OCI-LY3 (cell line): ENCODE measurements at regions not wholly inside any gene's neighbourhood (a gene's known extent, or its start where the extent isn't known, plus 50 kb on each side); places are given as distances from the start of the nearest gene placed in this dataset.

ENCODE experiments used
- H2AFZ ChIP-seq: fragments of 200-600, 300-600 bp; shearing (Covaris generic); 2 replicates; pipeline ENCODE4 v1.6.0; 2014; ENCODE audit warnings: antibody characterized with exemption, low read depth, low read length
- H3K27ac ChIP-seq: fragments of 200-600, 300-600 bp; sonication (generic); 2 replicates; pipeline ENCODE4 v1.5.1; 2014; ENCODE audit warnings: mild to moderate bottlenecking, low read length, moderate library complexity, mixed read lengths
- H3K27me3 ChIP-seq: fragments of 200-600, 300-600 bp; sonication (generic); 2 replicates; pipeline ENCODE4 v1.6.1; 2014; ENCODE audit warnings: low read depth, low read length, mixed read lengths
- H3K36me3 ChIP-seq: fragments of 200-600, 300-600 bp; sonication (generic); replicated peaks from 2 replicates; pipeline ENCODE3; 2014; ENCODE audit warnings: low read depth, low read length, mixed read lengths
- H3K4me1 ChIP-seq: fragments of 300-600, 200-600 bp; sonication (generic); 2 replicates; pipeline ENCODE4 v1.6.1; 2014; ENCODE audit warnings: low read length, mixed read lengths
- H3K4me2 ChIP-seq: fragments of 200-600, 300-600 bp; sonication (generic); 2 replicates; pipeline ENCODE4 v1.6.1; 2014; ENCODE audit warnings: low read length, mixed read lengths
- H3K4me3 ChIP-seq: fragments of 300-600, 200-600 bp; sonication (generic); 2 replicates; pipeline ENCODE4 v1.5.1; 2014; ENCODE audit warnings: antibody characterized with exemption, mild to moderate bottlenecking, low read length, moderate library complexity
- H3K79me2 ChIP-seq: fragments of 300-600, 200-600 bp; shearing (Covaris generic); 2 replicates; pipeline ENCODE4 v1.6.1; 2014; ENCODE audit warnings: mild to moderate bottlenecking, low read length, mixed read lengths
- H3K9ac ChIP-seq: fragments of 300-600, 200-600 bp; shearing (Covaris generic); 2 replicates; pipeline ENCODE4 v1.6.0; 2014; ENCODE audit warnings: mild to moderate bottlenecking, low read length, moderate library complexity
- H3K9me3 ChIP-seq: fragments of 200-600, 300-600 bp; shearing (Covaris generic); 2 replicates; pipeline ENCODE4 v1.6.1; 2014; ENCODE audit warnings: low read length, mixed read lengths; ENCODE audit not compliant: insufficient read depth
- H4K20me1 ChIP-seq: fragments of 200-600, 300-600 bp; sonication (generic); 2 replicates; pipeline ENCODE4 v1.6.1; 2016; ENCODE audit warnings: low read length, mixed read lengths; ENCODE audit not compliant: insufficient read depth
- EZH2phosphoT487 ChIP-seq: fragments of 200-600 bp; shearing (Covaris generic); IDR thresholded peaks from 2 replicates; pipeline ENCODE4 v1.6.1; 2018; ENCODE audit warnings: antibody characterized with exemption, mixed run types, low read depth
- TF ChIP-seq, protein P1 (sequence below): fragments of 200-600, 300-600 bp; sonication (generic); IDR thresholded peaks from 2 replicates; pipeline ENCODE4 v1.5.1; 2014; ENCODE audit warnings: antibody characterized with exemption, low read length, low read depth

DNA sequence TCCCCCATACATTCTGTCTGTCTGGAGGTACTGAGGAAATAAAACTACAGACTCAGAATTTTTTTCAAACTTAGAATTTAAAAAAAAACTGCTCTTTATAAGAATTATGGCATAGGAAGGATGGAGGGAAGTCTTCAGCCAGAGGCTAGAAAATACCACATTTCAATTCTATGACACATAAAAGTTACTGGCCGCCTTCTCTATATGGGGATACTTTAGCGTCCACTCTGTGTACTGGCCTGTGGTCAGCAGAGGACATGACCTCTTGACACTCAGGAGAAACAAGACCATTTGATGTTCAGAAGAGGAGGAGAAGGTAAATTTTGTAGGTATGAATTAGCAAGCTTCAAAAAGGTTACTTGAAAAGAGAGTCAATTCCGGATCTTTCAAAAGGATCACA lies 417.4 kb downstream of the MFSD1 start:
- H3K4me2 ChIP-seq, result no peak overlapping the region
- no peak overlapping the region for H2AFZ ChIP-seq
- no peaks in the 10 kb centered on the region for H3K79me2 ChIP-seq
- H3K4me3 ChIP-seq, result no peak overlapping the region
- no peaks in the 10 kb centered on the region for H3K9me3 ChIP-seq
- TF ChIP-seq EZH2phosphoT487, result no peak
- TF ChIP-seq, protein P1, sequence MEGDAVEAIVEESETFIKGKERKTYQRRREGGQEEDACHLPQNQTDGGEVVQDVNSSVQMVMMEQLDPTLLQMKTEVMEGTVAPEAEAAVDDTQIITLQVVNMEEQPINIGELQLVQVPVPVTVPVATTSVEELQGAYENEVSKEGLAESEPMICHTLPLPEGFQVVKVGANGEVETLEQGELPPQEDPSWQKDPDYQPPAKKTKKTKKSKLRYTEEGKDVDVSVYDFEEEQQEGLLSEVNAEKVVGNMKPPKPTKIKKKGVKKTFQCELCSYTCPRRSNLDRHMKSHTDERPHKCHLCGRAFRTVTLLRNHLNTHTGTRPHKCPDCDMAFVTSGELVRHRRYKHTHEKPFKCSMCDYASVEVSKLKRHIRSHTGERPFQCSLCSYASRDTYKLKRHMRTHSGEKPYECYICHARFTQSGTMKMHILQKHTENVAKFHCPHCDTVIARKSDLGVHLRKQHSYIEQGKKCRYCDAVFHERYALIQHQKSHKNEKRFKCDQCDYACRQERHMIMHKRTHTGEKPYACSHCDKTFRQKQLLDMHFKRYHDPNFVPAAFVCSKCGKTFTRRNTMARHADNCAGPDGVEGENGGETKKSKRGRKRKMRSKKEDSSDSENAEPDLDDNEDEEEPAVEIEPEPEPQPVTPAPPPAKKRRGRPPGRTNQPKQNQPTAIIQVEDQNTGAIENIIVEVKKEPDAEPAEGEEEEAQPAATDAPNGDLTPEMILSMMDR, result no peak
- H3K9ac ChIP-seq, result no peak overlapping the region
- H3K27me3 ChIP-seq, result 0 out of 2 replicates have a peak, but pooled peaks cover 5% of the 10 kb centered on the region
- H4K20me1 ChIP-seq, result no peaks in the 10 kb centered on the region
- no peak overlapping the region for H3K27ac ChIP-seq
- H3K4me1 ChIP-seq, result peaks cover under 1% of the 10 kb centered on the region; the same call in 1 of the 2 replicates
- no peaks in the 10 kb centered on the region for H3K36me3 ChIP-seq

DNA sequence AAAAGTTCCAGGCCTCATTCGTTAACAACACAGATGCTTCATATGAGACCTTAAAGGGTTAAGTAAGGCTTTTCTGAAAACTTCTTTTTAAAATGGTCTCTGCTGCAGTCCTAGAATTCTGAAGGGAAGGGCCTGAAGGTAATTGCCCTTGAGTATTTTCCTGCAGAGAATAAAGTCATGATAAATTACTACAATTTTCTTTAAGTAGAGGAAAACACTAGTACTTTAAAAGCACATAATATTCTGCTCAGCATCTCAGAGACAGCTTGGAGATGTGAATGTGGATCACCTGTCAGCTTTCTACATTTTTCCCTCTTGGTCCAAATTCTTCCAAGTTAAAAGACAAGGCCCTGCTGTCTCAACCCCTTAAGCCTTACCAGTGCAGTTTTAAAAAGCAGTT lies 419.5 kb downstream of the MFSD1 start:
- 0 out of 2 replicates have a peak, but pooled peaks cover 5% of the 10 kb centered on the region for H3K27me3 ChIP-seq
- H3K4me3 ChIP-seq, result no peak overlapping the region
- no peaks in the 10 kb centered on the region for H3K9me3 ChIP-seq
- no peak overlapping the region for H3K9ac ChIP-seq
- no peak overlapping the region for H2AFZ ChIP-seq
- no peak for TF ChIP-seq EZH2phosphoT487
- TF ChIP-seq, protein P1, result no peak
- no peak overlapping the region for H3K27ac ChIP-seq
- no peaks in the 10 kb centered on the region for H3K36me3 ChIP-seq
- no peak overlapping the region for H3K4me2 ChIP-seq
- no peaks in the 10 kb centered on the region for H3K4me1 ChIP-seq
- H4K20me1 ChIP-seq, result no peaks in the 10 kb centered on the region
- H3K79me2 ChIP-seq, result no peaks in the 10 kb centered on the region

DNA sequence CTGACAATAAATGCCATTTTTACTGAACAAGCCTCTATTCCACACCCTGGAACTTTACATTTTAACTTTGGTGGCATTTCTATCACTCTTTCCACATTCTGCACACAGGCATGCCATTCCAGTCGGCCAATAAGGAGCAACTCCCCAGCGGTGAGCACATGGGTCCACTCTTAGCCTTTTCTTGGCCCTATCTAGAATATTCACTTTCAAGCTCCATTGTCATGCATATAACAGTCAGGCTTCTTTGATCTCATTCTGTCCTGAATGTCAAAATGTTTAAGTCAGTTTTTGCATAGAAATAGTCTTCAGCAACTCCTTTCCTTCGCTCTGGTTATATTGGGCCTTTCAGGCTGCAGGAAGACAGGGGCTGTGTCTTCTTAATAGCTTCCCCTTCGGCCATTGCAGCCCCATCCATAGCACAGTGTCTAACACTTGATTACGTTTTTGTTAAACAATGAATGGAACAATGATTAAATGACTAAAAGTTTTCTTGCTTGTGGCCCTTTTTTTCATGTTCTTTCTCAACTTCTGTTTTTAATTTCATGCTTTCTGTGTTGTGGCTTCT lies 427.3 kb downstream of the MFSD1 start:
- Histone ChIP-seq H3K79me2 (no peaks in the 10 kb centered on the region), H3K36me3 (no peaks in the 10 kb centered on the region), H3K4me2 (no peak overlapping the region), H3K27me3 (0 out of 2 replicates have a peak, but pooled peaks cover 7% of the 10 kb centered on the region), H3K4me3 (no peak overlapping the region), H2AFZ (no peak overlapping the region), H3K4me1 (peaks cover 3% of the 10 kb centered on the region; the same call in 1 of the 2 replicates), H3K9ac (no peak overlapping the region), H3K27ac (no peak overlapping the region), H4K20me1 (no peaks in the 10 kb centered on the region), H3K9me3 (no peaks in the 10 kb centered on the region)
- no peak for TF ChIP-seq EZH2phosphoT487
- TF ChIP-seq, protein P1, result no peak

DNA sequence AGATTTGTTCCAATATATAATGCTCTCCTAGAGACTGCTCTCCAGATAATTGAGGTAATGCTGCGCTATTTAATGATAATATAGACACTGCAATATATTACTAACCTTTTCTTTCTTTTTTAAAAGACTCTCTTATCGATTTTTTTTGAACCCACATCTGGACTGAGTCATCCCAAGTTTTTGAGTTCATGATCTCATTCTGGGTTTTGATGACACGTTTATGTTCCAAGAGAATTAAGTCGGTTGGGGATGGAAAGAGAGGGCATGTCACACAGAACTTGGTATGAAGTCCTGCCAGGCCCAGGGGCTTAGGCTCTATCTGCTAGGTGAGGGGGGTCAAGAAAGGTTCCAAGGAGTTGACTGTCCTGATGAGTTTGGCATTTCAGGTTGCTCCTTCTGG lies 431.1 kb downstream of the MFSD1 start:
- no peak overlapping the region for H3K4me3 ChIP-seq
- TF ChIP-seq EZH2phosphoT487, result no peak
- no peaks in the 10 kb centered on the region for H4K20me1 ChIP-seq
- H3K9ac ChIP-seq, result no peak overlapping the region
- no peaks in the 10 kb centered on the region for H3K79me2 ChIP-seq
- no peaks in the 10 kb centered on the region for H3K9me3 ChIP-seq
- H3K27ac ChIP-seq, result no peak overlapping the region
- no peaks in the 10 kb centered on the region for H3K36me3 ChIP-seq
- no peaks in the 10 kb centered on the region for H3K27me3 ChIP-seq
- no peak overlapping the region for H3K4me2 ChIP-seq
- peaks cover 3% of the 10 kb centered on the region; the same call in 1 of the 2 replicates for H3K4me1 ChIP-seq
- no peak overlapping the region for H2AFZ ChIP-seq
